ENCODE measurements at regions not wholly inside any gene's neighbourhood (a gene's known extent, or its start where the extent isn't known, plus 50 kb on each side); places are given as distances from the start of the nearest gene placed in this dataset.

DNA sequence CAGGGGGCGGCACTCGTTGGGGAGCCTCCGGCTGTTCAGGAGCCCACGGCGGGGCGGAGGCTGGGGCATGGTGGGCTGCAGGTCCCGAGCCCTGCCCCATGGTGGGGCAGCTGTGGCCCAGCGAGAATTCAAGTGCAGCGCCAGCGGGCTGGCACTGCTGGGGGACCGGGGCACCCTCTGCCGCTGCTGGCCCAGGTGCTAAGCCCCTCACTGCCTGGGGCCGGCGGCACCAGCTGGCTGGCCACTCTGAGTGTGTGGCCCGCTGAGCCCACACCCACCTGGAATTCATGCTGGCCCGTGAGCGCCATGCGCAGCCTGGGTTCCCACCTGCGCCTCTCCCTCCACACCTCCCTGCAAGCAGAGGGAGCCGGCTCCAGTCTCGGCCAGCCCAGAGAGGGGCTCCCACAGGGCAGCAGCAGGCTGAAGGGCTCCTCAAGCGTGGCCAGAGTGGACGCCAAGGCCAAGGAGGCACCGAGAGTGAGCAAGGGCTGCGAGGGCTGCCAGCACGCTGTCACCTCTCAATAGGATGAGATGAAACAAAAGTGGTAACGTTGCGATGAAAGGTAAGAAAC, 464.9 kb downstream of the PCDH7 start:
- TF ChIP-seq, protein P1, sequence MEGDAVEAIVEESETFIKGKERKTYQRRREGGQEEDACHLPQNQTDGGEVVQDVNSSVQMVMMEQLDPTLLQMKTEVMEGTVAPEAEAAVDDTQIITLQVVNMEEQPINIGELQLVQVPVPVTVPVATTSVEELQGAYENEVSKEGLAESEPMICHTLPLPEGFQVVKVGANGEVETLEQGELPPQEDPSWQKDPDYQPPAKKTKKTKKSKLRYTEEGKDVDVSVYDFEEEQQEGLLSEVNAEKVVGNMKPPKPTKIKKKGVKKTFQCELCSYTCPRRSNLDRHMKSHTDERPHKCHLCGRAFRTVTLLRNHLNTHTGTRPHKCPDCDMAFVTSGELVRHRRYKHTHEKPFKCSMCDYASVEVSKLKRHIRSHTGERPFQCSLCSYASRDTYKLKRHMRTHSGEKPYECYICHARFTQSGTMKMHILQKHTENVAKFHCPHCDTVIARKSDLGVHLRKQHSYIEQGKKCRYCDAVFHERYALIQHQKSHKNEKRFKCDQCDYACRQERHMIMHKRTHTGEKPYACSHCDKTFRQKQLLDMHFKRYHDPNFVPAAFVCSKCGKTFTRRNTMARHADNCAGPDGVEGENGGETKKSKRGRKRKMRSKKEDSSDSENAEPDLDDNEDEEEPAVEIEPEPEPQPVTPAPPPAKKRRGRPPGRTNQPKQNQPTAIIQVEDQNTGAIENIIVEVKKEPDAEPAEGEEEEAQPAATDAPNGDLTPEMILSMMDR (conservative IDR thresholded peaks at IDR 0.05; ENCODE audit: low read depth, low read length) = no peak
- TF ChIP-seq EZH2phosphoT487 (IDR thresholded peaks at IDR 0.05; ENCODE audit: borderline replicate concordance, low read length) = no peak
